ENCODE measurements at regions not wholly inside any gene's neighbourhood (a gene's known extent, or its start where the extent isn't known, plus 50 kb on each side); places are given as distances from the start of the nearest gene placed in this dataset.

DNA sequence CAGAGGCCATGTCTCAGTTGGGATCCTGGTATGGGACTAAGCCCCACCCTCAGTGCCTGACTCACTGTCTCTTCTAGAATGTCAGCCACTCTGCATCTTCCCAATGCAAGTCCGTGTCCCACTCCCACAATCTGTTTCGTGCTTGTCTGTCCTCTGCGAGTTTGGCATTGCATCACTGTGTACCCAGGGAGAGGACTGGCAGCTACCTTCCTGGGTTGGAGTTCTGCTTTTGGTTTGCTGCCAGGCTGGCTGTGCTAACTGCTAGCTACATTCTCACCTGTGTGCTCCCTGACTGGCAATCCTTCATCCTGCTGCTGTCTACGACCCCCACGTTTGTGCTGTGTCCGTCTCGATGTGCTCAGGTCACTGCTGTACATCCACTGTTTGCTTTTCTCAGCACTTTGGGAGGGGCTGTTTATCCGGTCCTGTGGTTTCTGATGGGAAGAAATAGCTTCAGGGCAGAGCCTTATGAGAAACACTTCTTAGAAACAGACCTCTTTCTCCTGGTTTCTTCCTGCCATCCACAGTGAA, 56.0 kb upstream of the GLI3 start:
- Mint-ChIP-seq H3K36me3 (ENCODE audit: low read depth, unreplicated experiment) (no peaks in the 10 kb centered on the region), H3K4me1 (ENCODE audit: low read depth, unreplicated experiment) (no peaks in the 10 kb centered on the region), H3K27ac (ENCODE audit: unreplicated experiment) (no peak overlapping the region), H3K9me3 (ENCODE audit: unreplicated experiment) (no peaks in the 10 kb centered on the region), H3K27me3 (ENCODE audit: low read depth, unreplicated experiment) (peaks cover 3% of the 10 kb centered on the region), H3K4me3 (ENCODE audit: unreplicated experiment) (no peak overlapping the region)
- no peak for TF ChIP-seq EZH2 (IDR thresholded peaks at IDR 0.05; ENCODE audit: insufficient read depth, low read length)
- TF ChIP-seq, protein P1, sequence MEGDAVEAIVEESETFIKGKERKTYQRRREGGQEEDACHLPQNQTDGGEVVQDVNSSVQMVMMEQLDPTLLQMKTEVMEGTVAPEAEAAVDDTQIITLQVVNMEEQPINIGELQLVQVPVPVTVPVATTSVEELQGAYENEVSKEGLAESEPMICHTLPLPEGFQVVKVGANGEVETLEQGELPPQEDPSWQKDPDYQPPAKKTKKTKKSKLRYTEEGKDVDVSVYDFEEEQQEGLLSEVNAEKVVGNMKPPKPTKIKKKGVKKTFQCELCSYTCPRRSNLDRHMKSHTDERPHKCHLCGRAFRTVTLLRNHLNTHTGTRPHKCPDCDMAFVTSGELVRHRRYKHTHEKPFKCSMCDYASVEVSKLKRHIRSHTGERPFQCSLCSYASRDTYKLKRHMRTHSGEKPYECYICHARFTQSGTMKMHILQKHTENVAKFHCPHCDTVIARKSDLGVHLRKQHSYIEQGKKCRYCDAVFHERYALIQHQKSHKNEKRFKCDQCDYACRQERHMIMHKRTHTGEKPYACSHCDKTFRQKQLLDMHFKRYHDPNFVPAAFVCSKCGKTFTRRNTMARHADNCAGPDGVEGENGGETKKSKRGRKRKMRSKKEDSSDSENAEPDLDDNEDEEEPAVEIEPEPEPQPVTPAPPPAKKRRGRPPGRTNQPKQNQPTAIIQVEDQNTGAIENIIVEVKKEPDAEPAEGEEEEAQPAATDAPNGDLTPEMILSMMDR (IDR thresholded peaks at IDR 0.05; ENCODE audit: insufficient read depth, low read depth, low read length): no peak
- Histone ChIP-seq H3K4me1 (ENCODE audit: insufficient read depth, low read length) (no peaks in the 10 kb centered on the region), H3K27me3 (ENCODE audit: insufficient read depth, low read length) (peaks cover 16% of the 10 kb centered on the region), H2AFZ (ENCODE audit: low read depth, low read length) (no peak overlapping the region), H3K4me2 (ENCODE audit: low read length) (no peak overlapping the region), H3K79me2 (ENCODE audit: insufficient read depth, low read length) (no peaks in the 10 kb centered on the region), H3K4me3 (ENCODE audit: insufficient read depth, low read depth, low read length) (no peak overlapping the region), H3K36me3 (ENCODE audit: insufficient read depth, low read length) (no peaks in the 10 kb centered on the region), H3K27ac (ENCODE audit: low read depth, low read length) (no peak overlapping the region), H3K9me3 (ENCODE audit: insufficient read depth, low read depth, low read length) (no peaks in the 10 kb centered on the region), H3K9ac (ENCODE audit: low read length) (no peak overlapping the region), H4K20me1 (ENCODE audit: insufficient read depth, low read length) (no peaks in the 10 kb centered on the region)
- DNase-seq (ENCODE audit: low read depth) (no peak), FAIRE-seq (no peak)

DNA sequence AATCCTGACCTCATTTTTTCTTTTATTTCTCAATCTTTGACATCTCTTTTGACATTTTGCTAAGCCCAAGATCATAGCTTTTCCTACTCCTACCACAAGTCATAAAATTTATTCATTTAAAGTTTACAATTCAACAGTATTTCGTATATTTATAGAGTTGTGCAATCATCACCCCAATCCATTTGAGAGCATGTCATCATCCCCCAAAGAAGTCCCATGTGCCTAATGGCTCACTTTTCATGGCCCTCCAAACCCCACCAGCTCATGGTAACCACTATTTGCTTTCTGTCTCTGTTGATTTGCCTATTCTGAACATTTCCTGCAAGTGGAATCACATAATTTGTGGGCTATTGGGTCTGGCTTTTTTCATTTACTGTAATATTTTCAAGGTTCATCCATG, 52.5 kb upstream of the GLI3 start:
- Histone ChIP-seq H3K79me2 (ENCODE audit: insufficient read depth, low read length) (no peaks in the 10 kb centered on the region), H3K36me3 (ENCODE audit: insufficient read depth, low read length) (no peaks in the 10 kb centered on the region), H3K9ac (ENCODE audit: low read length) (no peak overlapping the region), H3K27ac (ENCODE audit: low read depth, low read length) (no peak overlapping the region), H3K4me3 (ENCODE audit: insufficient read depth, low read depth, low read length) (no peak overlapping the region), H3K9me3 (ENCODE audit: insufficient read depth, low read depth, low read length) (no peaks in the 10 kb centered on the region), H3K27me3 (ENCODE audit: insufficient read depth, low read length) (peaks cover 16% of the 10 kb centered on the region), H3K4me1 (ENCODE audit: insufficient read depth, low read length) (no peaks in the 10 kb centered on the region), H4K20me1 (ENCODE audit: insufficient read depth, low read length) (no peaks in the 10 kb centered on the region), H2AFZ (ENCODE audit: low read depth, low read length) (no peak overlapping the region), H3K4me2 (ENCODE audit: low read length) (no peak overlapping the region)
- Mint-ChIP-seq H3K4me1 (ENCODE audit: low read depth, unreplicated experiment) (peaks cover 8% of the 10 kb centered on the region), H3K27ac (ENCODE audit: unreplicated experiment) (no peak overlapping the region), H3K9me3 (ENCODE audit: unreplicated experiment) (no peaks in the 10 kb centered on the region), H3K4me3 (ENCODE audit: unreplicated experiment) (no peak overlapping the region), H3K27me3 (ENCODE audit: low read depth, unreplicated experiment) (peaks cover 3% of the 10 kb centered on the region), H3K36me3 (ENCODE audit: low read depth, unreplicated experiment) (no peaks in the 10 kb centered on the region)
- DNase-seq (ENCODE audit: low read depth) (no peak), FAIRE-seq (no peak)
- no peak for TF ChIP-seq EZH2 (IDR thresholded peaks at IDR 0.05; ENCODE audit: insufficient read depth, low read length)
- TF ChIP-seq, protein P1 (IDR thresholded peaks at IDR 0.05; ENCODE audit: insufficient read depth, low read depth, low read length): no peak

Data from astrocyte (in vitro differentiated cells and primary cell).